HFFc6 (cell line): ENCODE measurements at regions not wholly inside any gene's neighbourhood (a gene's known extent, or its start where the extent isn't known, plus 50 kb on each side); places are given as distances from the start of the nearest gene placed in this dataset.

Source experiments
- DNase-seq: peaks from one replicate; pipeline ENCODE4 v3.0.0-alpha.2; 2018
- H3K27ac Mint-ChIP-seq: 2 replicates; pipeline ENCODE4 v1.8.0; 2020; ENCODE audit warnings: mild to moderate bottlenecking, mixed read lengths
- H3K27me3 Mint-ChIP-seq: 2 replicates; pipeline ENCODE4 v1.8.0; 2021; ENCODE audit warnings: mild to moderate bottlenecking, moderate library complexity, mixed read lengths; ENCODE audit not compliant: insufficient read depth
- H3K36me3 Mint-ChIP-seq: 2 replicates; pipeline ENCODE4 v1.8.0; 2021; ENCODE audit warnings: low read depth, mixed read lengths
- H3K4me1 Mint-ChIP-seq: 2 replicates; pipeline ENCODE4 v1.8.0; 2020; ENCODE audit warnings: low read depth, mixed read lengths
- H3K4me3 Mint-ChIP-seq: 2 replicates; pipeline ENCODE4 v1.8.0; 2020; ENCODE audit warnings: mild to moderate bottlenecking, moderate library complexity, mixed read lengths
- H3K9me3 Mint-ChIP-seq: 2 replicates; pipeline ENCODE4 v1.8.0; 2020; ENCODE audit warnings: mild to moderate bottlenecking, mixed read lengths
- TF ChIP-seq, protein P1 (sequence below): fragments of 200-600 bp; sonication (generic); IDR thresholded peaks from 2 replicates; pipeline ENCODE4 v1.5.0; 2021; ENCODE audit warnings: antibody characterized with exemption, mild to moderate bottlenecking

DNA sequence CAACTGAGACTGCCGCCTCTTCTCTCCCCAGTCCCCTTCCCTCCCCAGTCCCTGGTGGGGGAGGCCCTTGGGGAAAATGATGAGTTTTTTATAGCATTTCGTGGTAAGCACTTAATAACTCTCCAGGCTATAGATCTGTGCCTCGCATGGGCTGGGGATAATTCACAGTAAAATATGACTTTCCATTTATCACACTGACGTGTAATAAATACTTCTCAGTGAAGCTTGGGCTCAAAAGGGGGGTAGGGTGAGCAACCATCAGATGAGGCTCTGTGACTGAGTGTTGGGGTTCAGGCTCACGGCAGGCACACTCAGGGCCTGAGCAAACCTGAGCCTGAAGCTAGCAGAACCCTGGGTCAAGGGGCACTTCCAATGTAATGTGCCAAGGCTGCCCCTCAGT lies 101.6 kb downstream of the CCT6B start:
- H3K27ac Mint-ChIP-seq = no peak overlapping the region
- H3K36me3 Mint-ChIP-seq = no peaks in the 10 kb centered on the region
- no peaks in the 10 kb centered on the region for H3K4me1 Mint-ChIP-seq
- no peak for DNase-seq
- TF ChIP-seq, protein P1, sequence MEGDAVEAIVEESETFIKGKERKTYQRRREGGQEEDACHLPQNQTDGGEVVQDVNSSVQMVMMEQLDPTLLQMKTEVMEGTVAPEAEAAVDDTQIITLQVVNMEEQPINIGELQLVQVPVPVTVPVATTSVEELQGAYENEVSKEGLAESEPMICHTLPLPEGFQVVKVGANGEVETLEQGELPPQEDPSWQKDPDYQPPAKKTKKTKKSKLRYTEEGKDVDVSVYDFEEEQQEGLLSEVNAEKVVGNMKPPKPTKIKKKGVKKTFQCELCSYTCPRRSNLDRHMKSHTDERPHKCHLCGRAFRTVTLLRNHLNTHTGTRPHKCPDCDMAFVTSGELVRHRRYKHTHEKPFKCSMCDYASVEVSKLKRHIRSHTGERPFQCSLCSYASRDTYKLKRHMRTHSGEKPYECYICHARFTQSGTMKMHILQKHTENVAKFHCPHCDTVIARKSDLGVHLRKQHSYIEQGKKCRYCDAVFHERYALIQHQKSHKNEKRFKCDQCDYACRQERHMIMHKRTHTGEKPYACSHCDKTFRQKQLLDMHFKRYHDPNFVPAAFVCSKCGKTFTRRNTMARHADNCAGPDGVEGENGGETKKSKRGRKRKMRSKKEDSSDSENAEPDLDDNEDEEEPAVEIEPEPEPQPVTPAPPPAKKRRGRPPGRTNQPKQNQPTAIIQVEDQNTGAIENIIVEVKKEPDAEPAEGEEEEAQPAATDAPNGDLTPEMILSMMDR = no peak
- no peak overlapping the region for H3K4me3 Mint-ChIP-seq
- H3K27me3 Mint-ChIP-seq = peaks cover 7% of the 10 kb centered on the region
- H3K9me3 Mint-ChIP-seq = peaks cover 4% of the 10 kb centered on the region; the same call in 1 of the 2 replicates

DNA sequence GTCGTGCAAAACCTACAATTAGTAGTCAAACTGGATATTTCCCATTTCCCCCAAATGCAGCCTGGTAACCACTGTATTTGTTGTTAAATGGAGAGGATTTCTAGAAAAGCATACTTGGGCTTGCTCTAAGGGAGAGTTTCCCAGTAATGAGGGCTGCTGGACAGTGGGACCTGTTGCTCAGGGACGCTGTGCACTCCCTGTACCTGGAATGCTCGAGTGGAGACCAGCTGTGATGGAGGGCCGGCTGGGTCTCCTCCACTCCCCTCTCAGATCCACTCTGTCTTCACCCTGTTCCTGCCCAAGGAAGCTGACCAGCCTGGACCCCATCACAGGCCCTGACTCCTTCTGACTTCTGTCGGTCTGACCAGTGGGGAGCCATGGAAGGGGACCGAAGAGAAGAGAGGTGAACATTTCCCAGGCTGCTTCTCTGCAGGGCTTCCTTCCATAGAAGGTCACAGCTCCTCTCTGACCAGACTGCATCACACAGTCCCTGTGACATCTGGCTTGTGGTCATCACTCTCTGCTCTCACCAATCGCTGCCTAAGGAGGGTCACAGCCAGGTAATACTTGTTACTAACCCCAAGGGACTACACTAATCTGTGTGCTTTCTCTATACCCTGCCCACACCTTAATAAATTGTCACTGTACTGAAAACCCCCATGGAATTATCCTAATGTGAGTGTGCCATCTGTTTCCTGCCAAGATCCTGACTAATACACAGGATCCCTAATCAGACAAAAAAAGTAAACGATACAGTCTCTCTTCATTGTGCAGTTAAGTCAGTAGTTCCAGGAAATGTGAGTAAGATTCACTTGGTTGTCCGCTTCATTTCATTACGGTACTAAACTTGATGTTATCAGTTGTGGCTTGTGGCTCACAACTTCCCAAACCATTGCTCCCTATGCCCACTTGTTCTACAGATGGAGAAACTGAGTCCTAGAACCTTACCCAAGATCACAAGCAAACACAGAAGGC lies 102.4 kb downstream of the CCT6B start:
- no peak for DNase-seq
- no peaks in the 10 kb centered on the region for H3K36me3 Mint-ChIP-seq
- no peaks in the 10 kb centered on the region for H3K4me1 Mint-ChIP-seq
- TF ChIP-seq, protein P1 = no peak
- peaks cover 7% of the 10 kb centered on the region for H3K27me3 Mint-ChIP-seq
- peaks cover 4% of the 10 kb centered on the region; the same call in 1 of the 2 replicates for H3K9me3 Mint-ChIP-seq
- H3K4me3 Mint-ChIP-seq = no peak overlapping the region
- no peak overlapping the region for H3K27ac Mint-ChIP-seq

DNA sequence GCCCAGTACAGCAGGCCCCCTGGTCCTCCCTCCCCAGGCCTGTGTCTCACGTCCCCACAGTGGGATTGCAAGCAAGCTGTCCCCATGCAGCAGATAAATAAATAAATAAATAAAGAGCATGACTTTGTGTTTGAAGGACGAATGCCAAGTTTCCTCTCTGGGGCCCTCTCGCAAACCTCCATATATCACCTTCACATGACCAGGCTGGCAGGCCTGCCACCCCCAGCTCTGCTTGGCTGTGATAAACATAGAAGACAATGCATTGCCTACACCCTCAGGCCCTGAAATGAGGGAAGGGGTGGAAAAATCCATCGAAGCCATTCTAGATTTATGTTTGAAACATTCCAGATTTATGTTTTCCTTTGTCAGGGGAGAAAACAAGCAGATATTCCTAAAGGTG lies 107.3 kb downstream of the CCT6B start:
- no peak for DNase-seq
- H3K4me3 Mint-ChIP-seq = no peak overlapping the region
- H3K36me3 Mint-ChIP-seq = no peaks in the 10 kb centered on the region
- H3K27ac Mint-ChIP-seq = no peak overlapping the region
- no peaks in the 10 kb centered on the region for H3K9me3 Mint-ChIP-seq
- H3K4me1 Mint-ChIP-seq = no peaks in the 10 kb centered on the region
- TF ChIP-seq, protein P1 = no peak
- H3K27me3 Mint-ChIP-seq = peaks cover 7% of the 10 kb centered on the region

DNA sequence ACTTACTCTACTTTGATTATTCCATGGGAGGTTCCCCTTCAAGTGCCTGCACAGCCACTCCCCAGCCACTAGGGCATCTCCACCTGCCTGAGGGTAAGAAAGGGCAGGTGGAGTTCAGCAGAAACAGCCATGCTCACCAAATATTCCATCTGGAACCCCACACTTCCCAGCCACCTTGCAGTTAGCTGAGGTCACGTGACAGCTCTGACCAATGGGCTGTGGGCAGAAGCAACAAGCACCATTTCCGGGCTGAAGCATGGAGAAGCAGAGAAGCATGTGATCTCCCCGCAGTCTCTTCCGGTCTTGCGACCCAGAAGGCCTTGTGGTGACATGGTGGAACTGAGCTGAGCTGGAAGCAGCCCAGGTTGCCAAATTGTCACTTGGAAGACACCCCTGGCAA lies 108.6 kb downstream of the CCT6B start:
- Mint-ChIP-seq H3K4me3 (no peak overlapping the region), H3K9me3 (no peaks in the 10 kb centered on the region), H3K27ac (no peak overlapping the region), H3K36me3 (no peaks in the 10 kb centered on the region), H3K27me3 (peaks cover 8% of the 10 kb centered on the region), H3K4me1 (no peaks in the 10 kb centered on the region)
- no peak for DNase-seq
- TF ChIP-seq, protein P1 = 0 out of 2 replicates have a peak, but pooled peaks have one; percentile 7

DNA sequence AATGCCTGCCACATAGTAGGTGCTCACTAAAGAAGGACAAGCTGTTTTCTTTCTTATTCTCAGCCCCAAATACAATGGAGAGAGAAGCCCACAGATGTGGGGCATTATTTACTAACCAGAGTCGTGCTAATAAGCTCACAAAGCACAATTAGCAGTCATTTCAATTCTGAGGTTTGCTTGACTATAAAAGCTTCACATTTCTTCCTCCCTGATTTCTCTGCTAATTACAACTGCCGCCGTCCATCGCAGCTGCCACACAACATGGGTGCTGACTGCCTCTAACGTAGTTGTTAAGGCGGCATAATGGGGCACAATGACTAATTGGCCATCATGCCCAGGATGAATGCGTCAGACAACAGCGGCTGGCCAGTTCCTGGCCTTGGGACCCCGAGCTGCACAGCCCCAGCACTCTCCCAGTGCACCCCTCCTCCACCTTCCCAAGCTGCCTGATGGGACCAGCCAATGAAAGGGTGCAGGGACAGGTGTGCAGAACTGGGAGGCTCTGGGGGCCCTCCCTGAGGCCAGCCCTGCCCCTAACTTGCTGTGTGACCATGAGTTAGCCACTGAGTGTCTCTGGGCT lies 109.2 kb downstream of the CCT6B start:
- Mint-ChIP-seq H3K4me1 (no peaks in the 10 kb centered on the region), H3K27me3 (peaks cover 8% of the 10 kb centered on the region), H3K27ac (no peak overlapping the region), H3K9me3 (no peaks in the 10 kb centered on the region), H3K36me3 (no peaks in the 10 kb centered on the region), H3K4me3 (no peak overlapping the region)
- TF ChIP-seq, protein P1 = no peak
- DNase-seq = no peak
